GM10266 (cell line): ENCODE measurements at regions not wholly inside any gene's neighbourhood (a gene's known extent, or its start where the extent isn't known, plus 50 kb on each side); places are given as distances from the start of the nearest gene placed in this dataset.

Experiments used
- DNase-seq: peaks from one replicate; pipeline ENCODE4 v3.0.0; 2012; ENCODE audit errors: extremely low spot score
- CTCF ChIP-seq: IDR thresholded peaks from 2 replicates; pipeline ENCODE4 v1.5.1; 2012; ENCODE audit warnings: mild to moderate bottlenecking, low read depth; ENCODE audit not compliant: control insufficient read depth, insufficient read depth; ENCODE audit errors: missing control alignments

- no peak for TF ChIP-seq CTCF
- DNase-seq, result no peak
Measured at GRCh38 chr12:13816394-13816793, 165.0 kb downstream of the GRIN2B start.

- no peak for TF ChIP-seq CTCF
- no peak for DNase-seq
Measured at GRCh38 chr12:13812168-13812567, 169.2 kb downstream of the GRIN2B start.

- TF ChIP-seq CTCF, result no peak
- DNase-seq, result no peak
Measured at GRCh38 chr12:13811061-13811460, 170.3 kb downstream of the GRIN2B start.

GRCh38 chr12:13805041-13805440 lies 176.4 kb downstream of the GRIN2B start:
- no peak for TF ChIP-seq CTCF
- DNase-seq, result no peak

GRCh38 chr12:13801543-13801942 lies 179.9 kb downstream of the GRIN2B start:
- TF ChIP-seq CTCF, result no peak
- DNase-seq, result no peak

- DNase-seq, result no peak
- TF ChIP-seq CTCF, result no peak
Measured at GRCh38 chr12:13799574-13799973, 181.8 kb downstream of the GRIN2B start.

GRCh38 chr12:13798162-13798561 lies 183.2 kb downstream of the GRIN2B start:
- no peak for TF ChIP-seq CTCF
- no peak for DNase-seq
